ENCODE measurements at regions not wholly inside any gene's neighbourhood (a gene's known extent, or its start where the extent isn't known, plus 50 kb on each side); places are given as distances from the start of the nearest gene placed in this dataset.

DNA sequence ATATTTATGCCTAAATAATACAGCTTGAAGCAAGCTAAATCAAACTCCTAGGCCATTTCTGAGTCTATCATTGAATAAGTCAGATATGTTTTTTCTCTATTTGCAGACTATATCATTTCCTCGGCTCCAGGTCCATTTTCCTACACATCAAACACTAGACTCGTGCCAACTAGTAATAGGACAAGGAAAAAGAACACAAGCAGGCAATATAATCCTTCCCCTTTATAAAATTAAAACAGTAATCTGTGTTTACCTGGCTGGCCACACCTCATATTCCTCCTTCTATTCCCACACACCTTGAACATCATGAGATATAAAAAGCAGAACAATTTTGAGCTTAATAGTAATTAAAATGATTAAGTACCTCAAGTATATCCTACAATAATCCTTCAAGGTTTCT, 325.7 kb downstream of the TFEC start:
- no peak for DNase-seq

DNA sequence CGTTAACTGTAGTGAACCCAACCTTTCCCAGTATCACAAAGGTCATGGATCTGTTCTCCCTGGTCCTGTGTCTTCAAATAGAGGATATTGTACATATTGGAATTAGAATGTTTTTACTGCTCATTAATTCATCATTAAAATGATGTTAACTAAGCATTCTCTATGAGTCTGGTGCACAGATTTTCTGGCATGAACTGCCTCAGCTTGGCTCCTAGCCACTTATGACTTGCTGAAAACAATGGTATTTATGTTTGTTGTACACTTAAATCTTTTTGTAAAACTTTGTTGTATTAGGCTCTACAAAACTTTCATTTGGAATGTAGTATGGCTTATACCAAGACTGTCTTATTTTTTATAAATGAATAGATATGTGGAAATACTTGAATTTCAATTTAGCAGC, 329.4 kb downstream of the TFEC start:
- no peak for DNase-seq

DNA sequence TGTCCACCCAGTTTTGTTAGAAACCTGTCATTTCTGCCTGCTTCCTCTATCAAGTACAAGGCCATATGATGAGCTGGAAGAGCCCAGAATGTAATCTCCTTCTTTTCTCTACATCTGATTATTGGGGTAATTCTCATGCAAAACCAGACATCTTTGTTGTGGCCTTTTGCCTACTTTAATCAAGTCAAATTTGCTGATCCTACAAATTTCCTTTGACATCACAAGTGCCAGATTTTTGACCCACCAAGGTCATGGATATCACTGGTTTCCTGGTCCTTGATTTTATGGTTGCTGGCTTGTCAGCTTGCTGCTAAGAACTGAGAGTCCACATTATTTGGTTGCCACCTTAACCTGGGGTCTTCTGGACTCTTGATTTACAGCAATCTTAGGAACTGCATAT, 336.1 kb downstream of the TFEC start:
- DNase-seq, result no peak

DNA sequence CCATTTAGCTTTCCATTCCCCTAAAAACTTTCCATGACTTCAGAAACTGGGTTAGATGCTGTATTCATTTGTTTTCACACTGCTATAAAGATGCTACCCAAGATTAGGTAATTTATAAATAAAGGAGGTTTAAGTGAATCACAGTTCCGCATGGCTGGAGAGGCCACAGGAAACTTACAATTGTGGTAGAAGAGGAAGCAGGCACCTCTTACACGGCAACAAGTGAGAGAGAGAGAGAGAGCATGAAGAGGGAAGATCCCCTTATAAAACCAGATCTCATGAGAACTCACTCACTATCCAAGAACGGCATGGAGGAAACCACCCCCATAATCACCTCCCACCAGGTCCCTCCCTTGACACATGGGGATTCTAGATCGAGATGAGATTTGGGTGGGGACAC, 336.8 kb downstream of the TFEC start:
- DNase-seq, result no peak

DNA sequence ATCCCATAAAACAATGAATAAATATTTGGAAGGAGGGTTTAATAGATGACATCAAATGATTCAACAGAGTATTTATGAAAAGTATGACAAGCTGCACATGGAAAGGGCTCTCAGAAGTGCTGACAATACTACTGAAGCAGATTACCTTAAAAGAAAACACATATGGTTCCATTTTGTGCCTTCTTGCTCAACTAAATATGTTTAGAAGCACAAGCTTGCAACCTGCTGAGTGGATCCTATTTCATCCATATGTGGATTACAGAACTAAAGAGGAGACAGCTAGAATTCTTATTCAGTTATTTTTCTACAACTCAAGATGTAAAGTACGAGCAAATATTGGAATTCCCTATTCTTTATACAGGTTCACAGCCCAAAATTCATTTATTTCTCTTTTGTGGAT, 340.6 kb downstream of the TFEC start:
- DNase-seq, result no peak

DNA sequence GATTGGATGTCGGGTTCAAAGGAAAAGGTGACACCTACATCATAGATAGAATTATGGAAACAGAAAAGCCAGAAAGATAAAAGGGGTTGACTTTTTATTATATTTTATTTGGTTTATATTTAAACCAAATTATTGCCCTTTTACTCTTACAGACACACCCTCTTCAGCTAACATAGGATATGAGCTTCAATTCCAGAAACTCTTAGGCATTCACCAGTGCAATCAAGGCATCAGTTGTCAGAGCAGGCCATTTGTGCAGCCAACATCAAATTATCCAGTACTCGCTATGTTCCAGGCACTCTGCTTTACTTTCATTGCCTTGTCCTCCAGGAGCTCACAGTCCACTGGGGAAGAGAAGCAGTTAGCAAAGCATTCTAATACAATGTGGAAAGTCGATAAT, 347.5 kb downstream of the TFEC start:
- no peak for DNase-seq

DNA sequence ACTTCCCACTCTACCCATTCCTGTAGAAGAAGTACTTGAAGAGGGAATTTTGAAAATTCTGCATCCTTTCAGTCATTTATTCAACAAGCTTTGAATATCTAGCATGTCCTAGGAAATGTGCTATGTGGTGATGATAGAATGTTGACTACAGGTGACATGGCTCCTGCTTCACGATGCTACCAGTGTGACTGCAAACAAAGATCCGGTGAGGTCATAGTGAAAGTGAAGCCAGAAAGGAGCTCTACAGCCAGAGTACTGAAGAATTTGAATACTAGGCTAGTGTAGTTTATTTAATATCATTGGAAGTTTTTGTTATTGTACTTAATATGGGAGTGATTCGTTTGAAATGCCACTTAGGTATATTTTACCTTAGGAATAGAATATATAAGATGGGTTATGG, 348.1 kb downstream of the TFEC start:
- DNase-seq, result no peak

DNA sequence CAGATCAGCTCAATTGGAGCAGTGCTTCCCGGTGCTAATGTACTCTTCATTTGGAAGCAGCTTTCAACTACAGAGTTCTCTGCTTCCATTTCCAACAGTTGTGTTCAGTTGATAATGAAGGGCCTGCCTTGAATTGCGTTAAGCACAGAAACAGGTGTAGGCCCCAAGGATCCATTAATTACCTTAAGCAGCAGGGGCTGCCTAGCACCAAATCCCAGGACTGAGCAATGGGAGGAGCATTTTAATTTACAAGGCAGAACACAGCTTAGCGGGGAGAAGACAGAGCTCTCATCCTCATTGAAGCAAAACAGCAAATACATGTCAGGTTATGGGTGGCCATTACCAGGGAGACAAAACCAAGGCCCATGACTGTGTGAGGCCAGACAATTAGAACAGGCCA, 349.6 kb downstream of the TFEC start:
- no peak for DNase-seq

DNA sequence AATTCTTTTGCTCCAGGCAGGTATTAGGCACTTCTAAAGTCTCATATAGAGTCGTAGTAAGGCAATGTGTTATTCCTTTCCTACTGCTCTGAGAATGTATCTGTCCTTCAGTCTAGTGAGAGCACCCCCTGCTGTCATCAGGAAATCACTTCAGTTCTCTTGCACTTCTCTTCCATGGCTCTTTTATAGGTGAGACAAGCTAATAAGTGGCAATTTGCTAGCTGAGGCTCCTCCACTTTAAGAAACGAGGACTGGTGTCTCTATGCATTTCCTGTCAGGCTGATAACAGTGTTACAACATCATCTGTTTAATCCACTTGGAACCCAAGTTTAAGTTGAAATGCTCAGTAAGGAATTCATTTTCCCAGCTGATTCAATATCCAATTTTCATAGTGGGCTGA, 350.6 kb downstream of the TFEC start:
- peak; percentile 54 for DNase-seq

DNA sequence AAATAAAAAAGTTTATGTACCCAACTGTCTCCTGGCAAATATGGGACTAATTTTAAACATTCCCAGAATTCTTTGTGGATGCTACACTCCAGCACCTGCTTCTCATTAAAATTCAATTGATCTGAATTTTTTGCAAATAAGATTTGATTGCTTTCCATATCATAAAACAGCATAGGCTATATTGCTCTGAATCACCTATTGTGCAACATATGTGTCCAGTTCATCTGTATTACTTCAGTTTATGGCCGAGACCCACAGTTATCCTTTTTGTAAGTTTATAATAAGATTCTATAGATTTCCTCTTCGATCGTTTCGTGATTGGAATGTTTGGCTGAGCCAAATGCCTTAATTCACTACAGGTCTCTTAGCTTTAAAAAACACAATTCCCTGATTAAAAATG, 351.1 kb downstream of the TFEC start:
- no peak for DNase-seq

DNA sequence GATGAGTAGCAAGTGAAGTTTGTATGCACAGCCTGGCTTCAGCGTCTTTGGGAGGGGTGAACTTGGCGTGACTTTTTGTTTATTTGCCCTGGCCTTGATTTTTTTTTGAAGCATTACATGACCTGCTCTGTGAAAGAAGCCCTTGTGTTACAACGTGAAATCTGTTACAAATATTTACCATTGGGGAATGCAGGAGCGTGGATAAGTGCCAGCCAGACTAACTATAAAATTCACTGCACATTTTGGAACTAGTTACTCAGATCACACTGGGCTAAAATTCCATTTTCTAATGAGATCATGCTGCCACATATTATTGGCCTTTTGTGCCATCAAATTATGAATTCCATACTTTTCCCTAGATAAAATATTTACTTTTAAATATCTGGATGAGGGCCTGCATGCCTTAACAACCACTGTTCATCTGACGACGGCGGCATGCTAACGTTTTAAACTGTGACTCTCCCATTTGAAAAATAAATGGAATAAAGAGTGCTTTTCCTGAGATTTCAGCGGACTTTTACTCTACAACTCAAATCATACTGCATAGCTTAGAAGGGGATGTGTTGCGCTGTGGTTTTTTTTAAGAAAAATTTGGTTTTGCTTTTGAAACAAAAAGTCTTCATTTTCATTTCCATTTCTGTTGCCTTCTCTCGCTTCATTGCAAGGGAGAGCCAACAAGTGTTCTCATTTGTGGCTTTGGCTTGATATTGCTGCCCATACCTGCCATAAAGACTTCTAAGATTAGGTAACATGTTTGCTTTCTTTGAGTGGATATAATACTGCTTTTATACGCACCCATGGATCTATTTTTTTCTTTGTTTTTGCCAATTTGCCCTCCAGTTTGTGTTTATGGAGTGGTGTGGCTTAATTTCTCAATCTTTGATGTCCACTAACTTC, 352.2 kb downstream of the TFEC start:
- no peak for DNase-seq

DNA sequence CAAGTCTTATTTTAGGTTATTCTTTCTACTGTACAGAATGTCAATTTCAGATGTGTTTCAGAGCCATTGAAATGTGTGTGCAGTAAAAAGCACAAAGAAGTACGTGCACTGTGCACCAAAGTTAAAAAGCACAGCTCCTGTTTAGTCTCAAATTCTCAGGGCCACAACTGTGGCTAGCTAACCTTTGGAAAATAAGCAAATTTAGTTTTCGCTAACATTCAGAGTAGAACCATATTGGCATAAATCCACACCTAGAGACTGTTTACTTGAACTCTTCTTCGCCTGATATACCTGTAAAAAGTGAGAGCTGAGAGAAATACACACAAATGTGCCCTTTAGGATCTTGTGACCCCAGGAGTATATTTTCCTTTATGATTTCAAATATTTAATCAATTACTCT, 353.9 kb downstream of the TFEC start:
- DNase-seq, result no peak

DNA sequence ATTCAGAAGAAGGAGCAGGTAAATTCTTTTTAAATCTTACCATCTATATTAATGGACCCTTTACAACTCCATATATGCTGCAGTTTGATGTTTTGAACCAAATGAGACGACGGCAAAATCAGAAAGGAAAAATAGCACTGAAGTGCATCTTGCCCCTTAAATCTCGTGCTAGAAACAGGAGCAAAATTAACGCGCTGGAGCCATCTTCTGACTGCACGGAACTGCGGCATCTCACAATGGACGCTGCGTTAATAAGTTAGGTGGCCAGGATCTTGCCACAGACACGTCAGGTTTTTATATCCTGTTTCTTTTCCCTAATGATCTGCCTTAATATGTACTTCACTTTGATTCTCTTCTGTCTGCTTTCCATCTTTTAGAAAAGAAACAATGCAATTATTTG, 354.5 kb downstream of the TFEC start:
- peak; percentile 55 for DNase-seq

DNA sequence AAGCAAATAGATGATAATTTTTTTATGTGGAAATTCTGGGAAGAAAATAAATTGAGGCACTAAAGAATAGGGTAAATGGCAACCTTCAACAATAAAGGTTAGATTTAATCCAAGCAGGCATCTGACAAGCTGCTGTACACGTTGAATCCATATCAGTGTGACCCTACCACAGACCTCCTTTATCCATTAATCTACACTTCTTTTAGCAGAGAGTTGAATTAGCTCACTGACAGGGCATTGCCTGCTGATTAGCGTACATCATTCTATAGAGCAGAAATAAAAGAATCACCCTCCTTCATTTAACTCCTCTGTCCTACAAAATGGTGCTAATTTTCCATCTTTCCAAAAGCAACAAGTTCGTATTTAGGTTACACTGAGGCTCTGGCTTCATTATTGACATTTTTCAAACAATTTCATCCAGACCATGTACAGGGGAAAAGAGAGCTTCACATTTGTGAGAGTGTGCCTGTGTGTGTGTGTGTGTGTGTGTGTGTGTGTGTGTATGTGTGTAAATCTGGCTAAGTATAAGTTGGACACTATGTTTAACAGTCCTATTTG, 356.0 kb downstream of the TFEC start:
- DNase-seq, result no peak

DNA sequence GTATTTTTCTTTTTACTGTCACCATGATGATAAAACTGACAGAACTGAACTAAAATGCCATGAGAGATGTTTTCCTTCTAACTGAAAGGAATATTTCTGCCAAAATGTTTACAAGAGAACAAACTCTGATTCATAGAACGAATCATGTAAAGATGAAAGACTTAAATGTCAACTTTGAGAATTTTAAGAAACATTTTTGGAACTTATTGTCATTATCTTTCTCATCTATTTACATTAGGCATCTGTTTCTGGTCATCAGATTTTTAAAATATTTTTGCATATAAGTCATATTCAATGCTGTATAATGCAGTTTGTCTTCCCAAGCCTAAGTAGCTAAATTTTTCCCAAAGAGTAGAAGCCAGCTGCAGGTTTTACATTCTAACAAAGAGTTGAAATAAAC, 358.5 kb downstream of the TFEC start:
- DNase-seq, result no peak

DNA sequence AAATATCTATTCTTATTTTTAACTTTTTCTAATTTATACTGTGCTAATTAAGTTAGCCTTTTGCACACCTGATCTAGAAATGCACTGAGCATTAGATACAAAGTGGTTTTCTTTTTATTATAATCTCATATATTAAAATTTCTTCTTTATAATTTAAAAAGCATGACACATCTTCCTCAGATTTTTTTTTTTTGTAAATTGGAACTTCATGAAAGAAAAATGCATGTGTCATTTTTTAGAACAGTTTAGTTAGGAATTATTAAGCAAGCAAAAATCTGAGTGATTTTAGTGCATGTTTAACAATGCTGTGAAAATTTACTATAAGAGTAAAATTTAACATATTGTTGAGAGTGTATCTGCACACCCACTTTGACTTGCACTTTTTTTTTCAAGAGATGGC, 367.9 kb downstream of the TFEC start:
- DNase-seq, result no peak

DNA sequence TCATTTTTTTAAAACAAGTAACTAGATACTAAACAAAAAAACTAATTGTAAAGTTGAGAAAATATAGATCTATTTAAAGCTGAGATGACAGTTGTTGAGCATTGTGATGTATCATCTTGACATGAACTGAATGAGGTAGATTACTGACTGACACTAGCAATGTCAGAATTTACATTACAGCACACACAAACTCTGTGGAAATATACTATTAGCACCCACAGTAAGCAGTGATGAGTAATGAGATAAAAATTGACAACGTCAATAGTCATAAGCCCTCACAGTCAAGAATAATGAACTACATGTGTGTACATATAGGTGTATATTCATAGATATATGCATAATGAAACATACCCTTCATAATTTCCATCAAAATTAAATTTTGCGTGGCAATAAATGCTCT, 368.4 kb downstream of the TFEC start:
- no peak for DNase-seq

DNA sequence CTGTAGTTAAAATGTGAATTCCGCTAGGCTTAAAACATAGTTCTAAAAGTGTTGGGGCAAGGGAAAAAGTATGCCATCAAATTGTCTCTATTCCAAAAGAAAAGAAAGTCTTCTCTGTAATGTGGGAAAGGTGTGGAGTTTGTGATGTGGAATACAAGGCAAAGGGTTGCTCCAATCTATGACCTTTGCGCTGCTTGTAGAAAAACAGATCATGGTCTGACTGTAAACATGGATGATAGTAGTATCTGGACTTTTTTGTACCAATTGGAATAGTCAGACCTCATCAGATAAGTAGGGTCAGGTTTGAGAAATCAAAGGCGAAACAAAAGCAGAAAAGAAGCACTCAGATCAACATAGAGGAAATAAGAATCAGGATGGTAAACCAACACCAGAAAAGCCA, 372.3 kb downstream of the TFEC start:
- DNase-seq, result no peak

DNA sequence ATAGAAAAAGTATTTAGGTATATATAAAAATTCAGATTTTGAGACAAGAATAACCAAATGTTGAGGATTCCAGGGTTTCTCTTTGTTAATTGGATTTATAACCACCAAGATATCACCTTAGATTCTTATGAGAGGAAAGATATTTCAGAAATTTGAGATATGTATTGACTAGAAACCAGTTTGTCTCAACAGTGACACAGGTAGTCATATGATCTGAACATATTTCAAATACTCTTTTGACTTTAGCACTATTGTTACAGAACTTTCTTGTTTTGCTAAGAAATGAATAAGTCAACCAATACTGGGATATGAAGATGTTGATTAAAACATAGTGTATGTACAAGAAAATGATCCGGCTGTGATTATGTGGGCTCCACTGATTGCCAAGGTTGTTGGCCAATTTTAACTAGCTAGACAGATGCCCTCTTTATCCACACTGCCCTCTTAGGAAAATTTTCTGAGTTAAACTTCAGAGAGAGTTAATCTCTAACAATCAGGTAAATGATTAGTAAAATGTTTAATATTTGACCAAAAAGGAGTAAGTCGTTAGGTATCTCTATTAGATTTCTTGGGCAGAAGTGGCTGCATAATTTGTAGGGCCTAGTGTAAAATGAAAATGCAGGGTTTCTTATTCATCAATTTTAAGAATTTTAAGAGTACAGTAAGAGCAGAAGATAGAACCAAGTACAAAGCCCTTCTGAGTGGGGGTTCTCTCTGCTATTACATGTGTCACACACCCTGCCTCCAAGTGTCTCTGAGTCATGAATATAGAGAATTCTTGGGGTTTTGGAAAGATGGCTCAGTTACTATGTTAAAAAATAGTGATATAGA, 376.0 kb downstream of the TFEC start:
- no peak for DNase-seq

DNA sequence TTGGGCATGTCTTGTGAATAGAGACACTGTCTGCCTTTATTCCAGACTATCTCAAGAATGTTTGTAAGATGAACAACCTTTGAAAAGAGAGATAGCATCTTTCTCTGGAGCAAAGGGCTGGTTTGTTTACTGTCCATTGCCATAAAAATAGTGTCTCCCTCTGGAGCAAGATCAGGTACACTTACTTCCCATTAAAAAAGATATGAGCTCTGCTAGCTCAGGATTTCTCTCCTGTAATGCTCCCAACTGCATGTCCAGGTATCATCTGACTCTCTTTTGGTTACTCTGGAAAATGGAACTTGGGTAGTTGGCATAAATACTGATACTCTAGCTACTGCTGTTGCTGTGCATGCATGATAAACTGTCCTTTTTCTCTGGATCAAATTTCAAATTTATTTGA, 381.1 kb downstream of the TFEC start:
- DNase-seq, result no peak

DNA sequence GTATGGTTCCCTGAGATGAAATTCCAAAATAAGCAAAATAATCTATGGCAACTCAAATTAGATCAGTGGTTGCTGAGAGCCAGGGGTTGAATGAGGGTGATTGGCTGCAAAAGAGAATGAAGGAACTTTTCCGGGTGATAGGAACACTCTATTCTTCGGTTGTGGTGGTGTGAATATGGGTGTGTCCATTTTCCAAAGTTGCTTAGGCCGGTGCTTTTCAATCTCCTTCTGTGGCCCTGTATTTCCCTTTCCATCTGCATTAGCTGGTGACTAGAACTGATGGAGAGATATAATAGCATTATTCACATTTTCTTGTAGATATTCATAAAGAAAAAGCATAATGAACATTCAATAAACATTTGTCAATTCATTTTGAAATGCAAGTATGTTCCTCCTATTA, 382.9 kb downstream of the TFEC start:
- no peak for DNase-seq

DNA sequence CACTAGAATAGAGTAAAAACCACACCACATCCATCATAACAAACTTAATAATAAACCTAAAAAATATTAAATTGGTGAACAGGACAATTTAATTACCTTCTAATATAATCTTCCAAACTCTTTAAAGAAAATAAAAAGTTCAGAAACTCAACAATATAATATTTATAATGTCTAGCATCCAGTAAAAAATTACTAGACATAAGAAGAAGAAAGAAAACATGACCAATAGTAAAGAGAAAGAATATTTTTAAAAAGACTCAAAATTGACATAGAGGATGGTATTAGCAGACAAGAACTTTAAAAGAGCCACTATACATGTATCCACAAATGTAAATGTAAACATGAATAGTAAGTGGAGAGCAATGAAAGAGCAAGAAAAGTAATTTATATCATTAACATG, 388.4 kb downstream of the TFEC start:
- no peak for DNase-seq

DNA sequence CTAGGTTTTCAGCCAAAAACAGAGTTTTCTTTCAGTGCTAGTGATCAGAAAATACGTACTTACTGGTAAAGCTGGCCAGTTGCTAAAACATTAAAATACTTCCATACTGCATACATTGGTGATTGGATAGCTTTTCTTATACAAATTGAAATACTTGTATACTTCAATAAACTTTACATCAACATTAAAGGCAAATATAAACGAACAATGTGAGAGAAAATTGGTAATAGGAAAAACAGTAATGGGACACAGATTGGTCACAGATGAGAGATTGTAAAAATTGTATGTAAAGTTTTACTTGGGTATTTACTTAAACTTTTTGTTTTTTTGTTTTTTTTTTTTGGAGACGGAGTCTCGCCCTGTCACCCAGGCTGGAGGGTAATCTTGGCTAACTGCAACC, 391.7 kb downstream of the TFEC start:
- DNase-seq, result no peak

DNA sequence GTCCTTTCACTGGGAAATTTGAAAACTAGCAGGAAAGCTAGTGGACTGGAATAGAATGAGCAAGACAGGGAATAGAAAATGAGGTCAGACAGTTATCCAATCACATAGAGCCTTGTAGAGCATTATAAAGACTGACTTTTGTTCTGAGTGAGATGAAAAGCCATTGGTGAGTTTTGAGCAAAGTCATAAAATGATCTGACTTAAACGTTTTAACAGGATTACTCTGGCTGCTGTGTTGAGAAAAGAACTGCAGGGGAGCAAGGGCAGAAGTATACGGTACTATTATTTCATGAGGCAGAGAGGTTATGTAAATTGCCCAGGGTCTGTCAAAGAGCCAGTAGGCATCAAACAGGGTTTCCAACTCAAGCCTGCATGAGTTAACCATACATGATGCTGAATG, 393.4 kb downstream of the TFEC start:
- DNase-seq, result no peak
